ENCODE measurements at regions not wholly inside any gene's neighbourhood (a gene's known extent, or its start where the extent isn't known, plus 50 kb on each side); places are given as distances from the start of the nearest gene placed in this dataset.

DNA sequence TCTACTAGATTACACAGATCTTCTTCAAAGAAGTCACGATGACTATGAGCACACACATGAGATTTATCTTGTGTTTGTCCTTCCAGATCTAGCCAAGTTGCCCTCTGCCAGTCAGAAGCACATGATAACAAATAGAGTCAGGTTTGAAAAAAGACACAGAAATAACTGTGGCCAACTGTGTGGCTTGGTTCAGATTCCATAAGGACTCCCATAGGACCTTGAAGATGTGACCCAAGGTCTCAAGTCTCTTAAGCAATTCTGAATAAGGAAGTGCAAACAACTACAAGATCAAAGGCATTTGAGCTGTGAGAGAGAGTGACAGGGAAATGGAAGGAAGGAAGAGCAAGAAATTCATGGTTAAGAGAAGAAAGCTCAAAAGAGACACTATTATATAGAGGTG lies 194.0 kb downstream of the PLPP3 start:
- no peaks in the 10 kb centered on the region for H3K9me3 ChIP-seq
- no peaks in the 10 kb centered on the region for H3K27me3 ChIP-seq
- H3K36me3 ChIP-seq = no peaks in the 10 kb centered on the region
- intact Hi-C loops (cut with DNase I) = no loop called here
- no peak for DNase-seq (ENCODE audit: extremely low spot score)
- H3K4me1 ChIP-seq = peaks cover 8 to 12% (median 10%) of the 10 kb centered on the region in 4 donors
- no peak for TF ChIP-seq EP300 (IDR thresholded peaks at IDR 0.05)
- TF ChIP-seq, protein P1, sequence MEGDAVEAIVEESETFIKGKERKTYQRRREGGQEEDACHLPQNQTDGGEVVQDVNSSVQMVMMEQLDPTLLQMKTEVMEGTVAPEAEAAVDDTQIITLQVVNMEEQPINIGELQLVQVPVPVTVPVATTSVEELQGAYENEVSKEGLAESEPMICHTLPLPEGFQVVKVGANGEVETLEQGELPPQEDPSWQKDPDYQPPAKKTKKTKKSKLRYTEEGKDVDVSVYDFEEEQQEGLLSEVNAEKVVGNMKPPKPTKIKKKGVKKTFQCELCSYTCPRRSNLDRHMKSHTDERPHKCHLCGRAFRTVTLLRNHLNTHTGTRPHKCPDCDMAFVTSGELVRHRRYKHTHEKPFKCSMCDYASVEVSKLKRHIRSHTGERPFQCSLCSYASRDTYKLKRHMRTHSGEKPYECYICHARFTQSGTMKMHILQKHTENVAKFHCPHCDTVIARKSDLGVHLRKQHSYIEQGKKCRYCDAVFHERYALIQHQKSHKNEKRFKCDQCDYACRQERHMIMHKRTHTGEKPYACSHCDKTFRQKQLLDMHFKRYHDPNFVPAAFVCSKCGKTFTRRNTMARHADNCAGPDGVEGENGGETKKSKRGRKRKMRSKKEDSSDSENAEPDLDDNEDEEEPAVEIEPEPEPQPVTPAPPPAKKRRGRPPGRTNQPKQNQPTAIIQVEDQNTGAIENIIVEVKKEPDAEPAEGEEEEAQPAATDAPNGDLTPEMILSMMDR (IDR thresholded peaks at IDR 0.05) = no peak
- no peak for TF ChIP-seq POLR2AphosphoS5 (IDR thresholded peaks at IDR 0.05)
- no peak for TF ChIP-seq POLR2A (IDR thresholded peaks at IDR 0.05; ENCODE audit: low read depth)
- H3K27ac ChIP-seq (replicated peaks in 1 of 4) = no peak overlapping the region
- 85% methylated on average over 1 of the region's 1 CpG for WGBS
- no peak overlapping the region for H3K4me3 ChIP-seq

DNA sequence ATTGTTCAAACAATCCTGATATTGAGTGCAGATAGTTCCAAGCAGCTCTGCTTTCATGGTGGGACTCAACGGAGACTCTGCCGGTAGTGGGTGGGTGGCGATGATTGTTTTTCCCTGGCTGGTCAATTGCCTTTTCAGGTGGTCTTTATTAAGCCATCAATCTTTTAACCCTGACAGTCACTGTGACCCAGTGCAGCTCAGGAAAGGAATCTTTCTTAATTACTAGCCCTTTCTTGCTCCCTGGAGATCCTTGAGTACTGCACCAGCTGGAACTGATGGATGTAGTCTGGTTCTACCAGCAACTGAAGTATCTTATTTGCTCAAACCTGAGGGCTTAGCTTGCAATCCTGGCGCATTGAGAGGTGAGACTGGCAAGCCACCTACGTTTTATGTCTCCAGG lies 196.4 kb downstream of the PLPP3 start:
- H3K9me3 ChIP-seq = no peaks in the 10 kb centered on the region
- peaks cover 4 to 12% (median 9%) of the 10 kb centered on the region in 4 donors for H3K4me1 ChIP-seq
- no peak for DNase-seq (ENCODE audit: extremely low spot score)
- no peaks in the 10 kb centered on the region for H3K36me3 ChIP-seq
- H3K27ac ChIP-seq (replicated peaks in 1 of 4) = no peak overlapping the region
- no peak for TF ChIP-seq POLR2AphosphoS5 (IDR thresholded peaks at IDR 0.05)
- TF ChIP-seq EP300 (IDR thresholded peaks at IDR 0.05) = no peak
- TF ChIP-seq, protein P1 (IDR thresholded peaks at IDR 0.05) = no peak
- TF ChIP-seq POLR2A (IDR thresholded peaks at IDR 0.05; ENCODE audit: low read depth) = no peak
- intact Hi-C loops (cut with DNase I) = no loop called here
- H3K27me3 ChIP-seq = no peaks in the 10 kb centered on the region
- 96% methylated on average over 5 of the region's 5 CpGs for WGBS
- H3K4me3 ChIP-seq = no peak overlapping the region

DNA sequence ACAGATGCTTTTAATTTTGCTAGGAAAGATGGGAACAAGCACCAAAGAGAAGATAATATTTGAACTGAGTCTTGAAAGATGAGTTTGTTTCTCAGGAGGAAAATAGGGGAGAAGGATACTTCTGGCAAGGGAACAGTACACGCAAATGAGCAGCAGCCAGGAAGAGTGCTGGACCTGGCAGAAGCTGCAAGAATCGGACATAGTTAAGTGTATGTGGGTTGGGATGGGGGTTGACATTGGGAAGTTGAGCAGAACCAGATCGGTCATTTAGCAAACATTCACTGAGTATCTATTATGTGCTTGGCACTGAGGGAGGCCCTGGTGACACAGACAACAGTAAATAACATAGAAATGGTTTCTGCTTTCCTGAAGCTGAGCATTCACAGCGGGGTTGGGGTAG lies 198.8 kb downstream of the PLPP3 start:
- H3K4me1 ChIP-seq = peaks cover 26 to 36% (median 32%) of the 10 kb centered on the region in 4 donors

DNA sequence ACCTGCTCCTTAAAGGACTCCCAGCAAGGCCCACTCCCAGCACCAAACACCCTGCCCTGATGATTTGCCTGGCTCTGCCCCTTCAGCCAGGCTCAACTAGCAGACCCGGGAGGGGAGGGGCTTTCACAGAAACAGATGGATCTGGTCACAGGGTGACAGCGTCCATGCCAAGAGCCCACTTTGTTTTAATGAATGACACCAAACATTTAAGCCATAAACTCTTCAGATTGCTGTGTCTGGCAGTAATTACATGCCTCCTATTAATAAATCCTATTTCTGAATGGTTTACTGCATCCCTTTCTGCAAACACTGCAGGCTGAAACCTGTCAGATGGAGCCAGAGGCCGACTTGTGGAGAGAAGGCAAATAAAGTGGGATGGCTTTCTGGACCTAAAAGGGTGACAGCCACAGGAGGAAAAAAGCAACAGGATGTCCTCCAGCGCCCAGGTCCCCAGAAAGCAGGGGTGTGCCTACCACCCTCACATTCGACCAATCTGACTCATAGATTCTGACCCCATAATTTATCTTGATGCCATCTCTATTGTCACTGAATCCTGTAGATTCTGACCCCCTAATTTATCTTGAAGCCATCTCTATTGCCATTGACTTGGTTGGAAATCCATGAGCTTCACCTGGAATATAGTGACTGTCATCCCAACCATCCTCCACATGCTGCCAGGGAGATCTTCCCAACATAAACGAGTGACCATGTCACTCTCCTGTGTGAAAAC lies 200.9 kb downstream of the PLPP3 start:
- intact Hi-C loops (cut with DNase I) = no loop called here
- Histone ChIP-seq H3K4me3 (no peak overlapping the region), H3K36me3 (no peaks in the 10 kb centered on the region), H3K27ac (replicated peaks in 1 of 4) (peak overlapping the region; percentile 58 to 71 (median 70)), H3K4me1 (peaks cover 44 to 56% (median 52%) of the 10 kb centered on the region in 4 donors), H3K9me3 (no peaks in the 10 kb centered on the region), H3K27me3 (no peaks in the 10 kb centered on the region)
- no peak for DNase-seq (ENCODE audit: extremely low spot score)
- WGBS = 62% methylated on average over 6 of the region's 6 CpGs
- TF ChIP-seq POLR2A (IDR thresholded peaks at IDR 0.05; ENCODE audit: low read depth) (no peak), POLR2AphosphoS5 (IDR thresholded peaks at IDR 0.05) (no peak), EP300 (IDR thresholded peaks at IDR 0.05) (no peak)
- TF ChIP-seq, protein P1 (IDR thresholded peaks at IDR 0.05) = no peak

More for the DNA sequence above, 198.8 kb downstream of the PLPP3 start:
- H3K9me3 ChIP-seq = no peaks in the 10 kb centered on the region
- no peak overlapping the region for H3K27ac ChIP-seq (replicated peaks in 1 of 4)
- H3K27me3 ChIP-seq = no peaks in the 10 kb centered on the region
- WGBS = 57% methylated on average over 4 of the region's 4 CpGs
- DNase-seq (ENCODE audit: extremely low spot score) = no peak
- no peaks in the 10 kb centered on the region for H3K36me3 ChIP-seq
- no peak overlapping the region for H3K4me3 ChIP-seq
- TF ChIP-seq POLR2A (IDR thresholded peaks at IDR 0.05; ENCODE audit: low read depth) (no peak), EP300 (IDR thresholded peaks at IDR 0.05) (no peak), POLR2AphosphoS5 (IDR thresholded peaks at IDR 0.05) (no peak)
- TF ChIP-seq, protein P1 (IDR thresholded peaks at IDR 0.05) = no peak
- intact Hi-C loops (cut with DNase I) = no loop called here
